GM23248 (cell line): ENCODE measurements at regions not wholly inside any gene's neighbourhood (a gene's known extent, or its start where the extent isn't known, plus 50 kb on each side); places are given as distances from the start of the nearest gene placed in this dataset.

ENCODE experiments used
- EZH2 ChIP-seq: fragments of 200-600 bp; sonication (generic); IDR thresholded peaks from 2 replicates; pipeline ENCODE4 v1.6.1; 2018; ENCODE audit warnings: antibody characterized with exemption, mild to moderate bottlenecking; ENCODE audit not compliant: insufficient read depth, poor library complexity, severe bottlenecking
- EZH2phosphoT487 ChIP-seq: fragments of 200-600 bp; sonication (generic); IDR thresholded peaks from 2 replicates; pipeline ENCODE4 v1.6.1; 2018; ENCODE audit warnings: antibody characterized with exemption, moderate library complexity, mild to moderate bottlenecking, low read depth; ENCODE audit not compliant: insufficient read depth

GRCh38 chr15:35928847-35929246 is 382.9 kb upstream of the DPH6 start:
- no peak for TF ChIP-seq EZH2phosphoT487
- TF ChIP-seq EZH2, result no peak
